Anterior cingulate cortex (tissue), 58 donors: ENCODE measurements at regions not wholly inside any gene's neighbourhood (a gene's known extent, or its start where the extent isn't known, plus 50 kb on each side); places are given as distances from the start of the nearest gene placed in this dataset.

Experiments used
- DNase-seq, 58 donors: peaks; one replicate each; lab custom pipeline; 2025; lab: John Stamatoyannopoulos, UW

DNA sequence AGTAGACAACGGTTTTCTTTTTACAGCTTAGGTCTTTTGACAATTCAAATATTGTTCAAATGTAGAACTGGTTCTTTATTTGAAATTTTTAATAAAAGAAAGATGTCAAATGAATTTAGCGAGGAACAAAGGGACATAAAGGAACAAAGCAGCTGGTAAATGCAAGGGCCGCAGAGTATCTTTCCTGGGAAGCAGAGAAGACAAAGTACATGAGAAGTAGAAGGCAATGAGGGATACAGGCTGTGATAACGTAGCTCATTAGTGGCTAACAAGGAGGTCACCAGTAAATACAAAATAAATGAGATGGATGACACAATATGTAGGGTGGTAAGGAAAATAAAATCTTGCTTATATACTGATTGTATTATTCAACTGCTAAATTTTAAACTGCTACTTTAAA is 762.8 kb downstream of the VGLL3 start:
- DNase-seq, result no peak

DNA sequence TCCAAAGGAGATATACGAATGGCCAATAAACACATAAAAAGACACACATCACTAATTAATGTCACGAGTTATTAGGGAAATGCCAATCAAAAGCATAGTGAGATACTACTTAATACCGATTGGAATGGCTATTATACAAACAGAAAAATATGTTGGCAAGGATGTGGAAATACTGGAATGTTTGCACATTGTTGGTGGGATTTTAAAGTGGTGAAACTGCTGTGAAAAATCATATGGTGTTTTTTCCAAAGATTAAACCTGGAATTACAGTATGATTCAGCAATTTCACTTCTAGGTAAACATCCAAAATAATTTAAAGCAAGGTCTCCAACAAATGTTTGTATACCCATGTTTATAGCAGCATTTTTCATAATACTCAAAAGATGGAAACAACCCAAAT is 765.5 kb downstream of the VGLL3 start:
- no peak for DNase-seq

DNA sequence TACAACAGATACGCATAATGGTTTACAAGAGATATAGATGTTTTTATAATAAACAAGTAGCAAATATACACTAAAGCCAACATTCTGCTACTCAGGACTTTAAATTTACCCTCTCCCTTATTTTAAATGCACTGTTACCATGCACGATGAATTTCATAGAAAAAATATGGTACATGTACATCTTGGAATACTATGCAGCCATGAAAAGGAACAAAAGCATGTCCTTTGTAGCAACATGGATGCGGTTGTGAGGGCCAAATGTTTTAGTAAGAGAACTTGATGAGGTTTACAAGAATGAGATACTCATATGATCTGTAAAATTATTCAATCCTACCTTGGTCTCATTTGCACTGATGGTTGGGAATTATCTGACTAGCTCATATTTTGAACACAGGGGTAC is 769.3 kb downstream of the VGLL3 start:
- DNase-seq, result no peak

DNA sequence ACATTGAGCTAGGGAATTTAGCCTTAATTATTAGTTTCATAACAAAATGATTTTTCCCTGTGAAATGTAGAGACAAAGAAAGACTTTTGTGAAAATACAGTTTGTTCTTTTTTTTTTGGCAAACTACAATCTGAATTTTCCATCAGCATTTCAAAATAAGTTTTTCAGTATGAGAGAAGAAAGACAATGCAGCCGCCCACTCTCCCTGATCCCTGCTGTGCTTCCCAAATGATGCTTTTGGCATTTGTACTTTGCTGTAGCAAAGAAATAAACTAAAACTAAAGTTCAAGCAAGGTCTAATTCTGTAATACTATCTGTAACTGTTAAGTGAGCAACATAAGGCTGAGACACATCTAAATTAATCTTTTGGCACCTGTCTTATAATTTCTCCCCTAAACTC is 782.2 kb downstream of the VGLL3 start:
- DNase-seq, result no peak

DNA sequence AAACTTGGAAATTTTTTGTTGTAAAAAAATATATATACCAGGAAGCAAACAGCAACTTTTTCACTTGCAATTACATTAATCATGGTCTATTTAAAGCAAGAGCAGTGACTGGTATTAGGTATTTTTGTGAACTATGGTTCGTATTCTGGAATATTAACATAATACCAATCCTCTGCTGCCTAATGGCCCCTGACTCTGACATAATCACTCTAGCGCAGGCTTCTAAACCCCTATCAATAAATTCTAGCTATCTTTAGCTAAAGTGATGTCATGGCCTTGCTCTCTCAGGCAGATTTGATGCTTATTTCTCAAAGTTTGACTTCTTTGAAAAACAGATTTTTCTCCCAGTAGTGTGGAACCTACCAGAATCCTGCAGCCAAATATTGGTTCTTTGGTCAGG is 808.3 kb downstream of the VGLL3 start:
- no peak for DNase-seq

DNA sequence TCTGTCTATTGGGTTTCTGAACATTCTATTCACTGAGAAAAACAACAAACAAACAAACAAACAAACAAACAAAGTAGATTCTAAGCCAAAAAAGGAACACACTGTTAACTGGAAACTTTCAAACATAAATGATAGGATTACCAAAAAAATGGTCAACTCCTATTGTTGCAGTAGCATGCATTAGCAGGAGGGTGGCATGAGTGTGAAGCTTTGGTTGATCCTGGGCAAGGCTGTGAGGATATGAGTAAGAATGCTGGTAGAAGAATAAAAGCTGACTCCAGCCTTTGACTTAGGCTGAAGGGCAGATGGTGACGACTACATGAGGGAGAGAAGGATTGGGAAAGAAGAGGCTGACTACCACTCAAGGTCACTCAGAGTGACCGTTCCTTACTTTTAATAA is 810.3 kb downstream of the VGLL3 start:
- no peak for DNase-seq

DNA sequence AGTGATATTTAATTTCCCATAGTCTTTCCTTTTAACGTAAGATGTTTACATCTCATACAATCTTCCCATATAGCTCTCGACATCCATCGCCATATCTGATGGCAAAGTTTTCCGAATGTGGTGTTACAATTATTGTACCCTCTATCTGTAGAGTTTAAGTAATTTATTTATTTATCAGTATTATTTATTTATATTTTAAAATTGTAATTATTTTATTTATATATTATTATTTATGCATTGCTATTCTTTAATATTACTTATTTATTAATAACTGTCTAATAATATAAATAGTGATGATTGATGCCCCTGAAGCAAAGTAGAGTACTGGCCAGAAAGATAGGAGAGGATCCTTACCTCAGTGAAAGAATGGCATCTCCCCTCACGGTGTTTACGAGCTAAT is 812.9 kb downstream of the VGLL3 start:
- no peak for DNase-seq

DNA sequence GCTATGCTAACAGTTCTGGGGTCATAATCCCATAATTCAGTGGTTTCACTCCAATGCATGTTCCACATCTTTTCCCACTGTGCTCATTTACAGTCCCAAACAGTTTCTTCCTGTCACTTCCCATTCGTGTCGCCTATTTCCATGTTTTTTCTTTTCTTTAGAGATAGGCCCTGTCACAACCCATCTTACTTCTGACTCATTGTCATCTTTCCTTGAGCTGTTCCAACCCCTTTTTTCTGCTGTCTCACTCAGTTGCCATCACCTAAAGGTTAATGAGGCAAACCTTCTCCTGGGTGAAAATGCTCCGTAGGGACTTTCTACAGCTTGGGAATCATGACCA is 814.5 kb downstream of the VGLL3 start:
- no peak for DNase-seq

DNA sequence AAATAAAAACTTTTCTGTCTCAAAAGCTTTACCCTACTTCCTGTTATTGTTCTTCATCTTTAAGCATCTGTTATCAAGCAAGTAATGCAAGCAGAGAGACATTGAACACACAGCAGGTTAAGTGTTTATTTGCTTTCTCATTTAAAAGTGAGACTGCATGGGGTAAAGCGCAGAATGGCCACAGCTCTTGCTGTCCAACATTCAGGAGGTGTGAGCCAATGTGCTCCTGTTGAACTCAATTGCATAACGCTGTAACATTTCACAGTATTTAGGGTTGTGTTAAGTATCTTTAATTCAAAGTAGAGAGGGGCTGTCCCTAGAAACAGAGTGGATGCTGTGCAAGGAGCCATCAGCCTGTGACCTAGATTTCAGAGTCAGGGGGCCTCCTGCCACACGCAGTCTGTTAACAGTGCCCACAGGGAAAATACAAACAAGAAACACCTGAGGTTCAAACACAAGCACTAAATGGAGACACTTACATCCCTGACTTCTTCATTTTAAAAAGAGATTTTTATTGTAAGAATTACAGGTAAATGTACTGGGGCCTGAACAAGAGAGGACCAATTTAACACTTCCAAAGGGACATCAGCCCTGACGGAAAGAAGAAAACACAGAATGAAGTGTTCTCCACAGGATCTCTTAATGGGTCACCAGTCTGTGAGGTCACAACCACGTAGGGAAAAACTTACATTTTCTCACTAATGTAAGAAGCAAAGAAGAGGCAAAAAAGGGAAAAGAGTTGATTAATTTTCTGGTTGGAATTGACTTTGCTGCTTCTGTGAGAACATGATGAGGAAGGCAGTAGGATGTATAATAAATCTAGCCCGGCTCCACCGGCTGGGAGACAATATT is 815.1 kb downstream of the VGLL3 start:
- DNase-seq, result no peak

DNA sequence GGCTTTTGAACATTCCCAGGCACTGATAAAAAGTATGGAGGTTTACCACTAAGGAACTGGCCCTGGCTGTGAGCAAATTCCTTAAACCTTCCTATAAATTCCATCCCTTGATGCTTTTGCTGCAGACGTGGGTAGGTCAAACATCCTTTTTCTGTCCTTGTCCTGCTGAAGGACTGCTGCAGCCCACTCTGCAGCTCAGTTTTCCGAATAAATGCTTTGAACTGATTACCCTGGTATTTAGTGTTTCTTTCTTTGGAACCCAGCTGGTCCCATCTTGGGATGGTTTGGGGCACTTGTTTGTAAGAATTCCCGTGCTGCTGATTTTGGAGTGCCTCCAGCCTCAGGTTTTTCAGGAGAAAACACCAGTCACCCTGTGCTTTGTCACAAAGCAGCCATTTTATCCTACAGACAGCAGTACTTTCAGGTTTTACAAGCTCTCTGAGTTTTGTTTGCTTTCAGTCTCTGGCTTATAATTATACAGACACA is 815.9 kb downstream of the VGLL3 start:
- no peak for DNase-seq

DNA sequence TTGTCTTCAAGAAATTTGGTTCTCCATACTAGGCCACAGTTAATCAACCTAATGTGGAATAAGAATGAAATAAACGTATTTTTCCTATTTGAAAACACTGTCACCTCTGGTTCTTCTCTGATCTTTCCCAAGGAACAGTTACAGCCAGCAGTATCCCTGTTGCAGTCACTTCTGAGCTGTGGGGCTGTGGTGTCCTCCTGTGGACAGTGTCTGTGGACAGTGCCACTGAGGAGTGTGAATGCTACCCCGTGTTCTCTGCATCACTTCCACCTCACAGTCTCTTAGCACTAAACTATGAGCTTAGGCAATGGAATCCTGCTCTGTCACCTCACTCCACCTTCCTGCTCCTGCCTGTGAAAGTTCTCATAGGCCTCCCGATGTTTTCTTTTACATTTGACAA is 817.5 kb downstream of the VGLL3 start:
- DNase-seq, result peak in 1 of 58 donors; percentile 2

DNA sequence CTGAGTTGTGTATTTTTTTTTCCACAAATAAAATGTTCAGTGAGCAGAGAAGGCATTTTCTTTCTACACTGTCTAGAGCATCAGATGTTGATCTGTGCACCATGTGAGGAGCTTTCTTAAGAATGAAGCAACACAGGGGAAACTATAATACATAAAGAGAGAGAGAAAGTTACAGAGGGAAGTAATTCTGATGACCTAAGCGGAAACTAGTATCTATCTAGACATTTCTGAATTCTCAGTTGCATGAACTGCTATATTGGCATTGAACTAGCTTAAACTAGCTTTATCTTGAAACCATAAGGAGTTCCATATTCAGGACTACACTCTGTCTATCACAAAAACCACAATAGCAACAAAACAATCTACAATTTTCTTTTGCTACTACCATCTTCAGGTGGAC is 822.4 kb downstream of the VGLL3 start:
- DNase-seq, result no peak

DNA sequence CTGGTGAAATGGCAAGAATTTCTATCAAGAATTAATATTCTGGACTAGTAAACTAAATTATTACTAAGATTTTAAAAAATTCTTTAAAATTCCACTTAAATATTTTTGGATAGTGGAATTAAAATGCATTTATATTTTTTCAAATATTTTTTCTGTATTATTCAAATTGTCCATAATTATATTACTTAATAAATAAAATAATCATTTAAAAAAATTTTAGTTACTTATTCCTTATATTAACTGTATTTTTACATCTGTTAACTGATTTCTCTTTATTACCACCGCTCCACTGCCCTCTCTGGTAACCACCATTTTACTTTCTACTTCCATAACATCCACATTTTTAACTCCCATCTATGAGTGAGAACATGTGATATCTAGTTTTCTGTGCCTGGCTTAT is 828.4 kb downstream of the VGLL3 start:
- DNase-seq, result no peak

DNA sequence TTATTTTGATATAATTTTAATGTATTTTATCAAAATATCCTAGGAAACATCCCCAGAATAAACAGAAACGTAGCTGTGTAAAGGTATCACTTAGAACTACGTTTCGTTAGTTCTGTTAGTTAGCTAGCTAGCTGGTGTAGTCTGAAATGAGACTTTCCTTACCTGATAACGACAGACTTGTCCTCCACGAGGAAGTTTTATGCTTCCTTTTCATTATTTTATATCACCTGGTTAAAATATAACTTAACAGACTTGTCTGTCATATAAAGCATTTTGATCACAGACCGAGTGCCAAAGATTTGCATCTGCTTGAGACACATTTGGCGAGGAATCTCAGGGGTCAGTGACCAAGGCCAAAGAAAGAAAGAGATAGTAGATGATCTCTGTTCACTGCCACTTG is 829.5 kb downstream of the VGLL3 start:
- no peak for DNase-seq

DNA sequence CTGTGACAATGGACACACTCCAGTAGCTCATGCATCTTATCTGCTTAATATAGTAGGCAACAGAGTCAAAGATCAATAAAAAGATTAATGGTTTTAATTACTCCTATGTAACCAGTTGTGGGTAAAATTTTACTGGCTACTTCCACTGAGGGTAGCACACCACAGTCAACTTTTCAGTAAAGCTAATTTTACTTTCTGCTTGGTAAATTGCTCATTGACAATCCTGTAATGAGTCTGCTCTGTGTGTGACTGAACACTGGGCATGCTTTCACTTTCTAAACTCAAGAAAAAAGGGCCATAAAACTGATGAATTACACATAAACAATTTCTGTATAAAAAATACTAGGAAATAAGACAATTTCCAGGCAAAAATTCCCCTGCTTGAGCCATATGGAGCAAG is 838.3 kb downstream of the VGLL3 start:
- no peak for DNase-seq

DNA sequence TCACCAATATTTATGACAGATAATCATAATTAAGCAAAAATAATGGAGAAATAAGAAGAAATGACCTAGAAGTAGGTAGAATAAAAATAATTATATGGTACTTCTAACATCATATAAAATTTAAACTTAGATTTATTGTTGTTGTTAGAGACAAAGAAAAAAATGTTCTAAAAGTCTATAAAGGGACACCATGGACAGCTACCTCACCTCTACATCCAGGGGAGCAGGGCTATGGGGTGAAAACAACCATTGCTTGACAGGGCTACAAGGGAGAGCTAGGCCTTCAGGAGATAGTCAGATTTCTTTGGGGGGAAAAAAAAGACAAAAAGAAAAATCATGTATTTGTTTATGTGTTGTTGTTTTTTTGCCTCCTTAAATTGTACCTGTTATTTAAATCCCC is 841.9 kb downstream of the VGLL3 start:
- no peak for DNase-seq

DNA sequence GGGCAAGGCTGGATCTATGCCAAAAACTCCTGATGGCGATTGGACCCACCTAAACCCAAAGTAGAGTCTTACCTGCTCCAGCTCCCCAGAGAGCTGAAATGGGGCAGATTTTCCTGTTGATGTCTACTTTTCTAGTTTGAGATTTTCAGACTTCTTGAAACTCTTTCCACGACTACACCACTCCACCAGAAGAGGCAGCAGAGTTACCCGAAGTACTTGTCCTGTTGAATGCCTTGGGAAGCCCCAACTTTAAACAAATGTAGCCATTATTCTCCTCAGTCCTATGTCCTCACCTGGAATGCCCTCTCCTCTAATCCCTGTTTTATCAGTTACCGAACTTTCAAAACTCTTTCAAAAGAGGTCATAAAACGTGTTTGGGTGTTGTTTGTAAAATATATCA is 843.8 kb downstream of the VGLL3 start:
- no peak for DNase-seq

DNA sequence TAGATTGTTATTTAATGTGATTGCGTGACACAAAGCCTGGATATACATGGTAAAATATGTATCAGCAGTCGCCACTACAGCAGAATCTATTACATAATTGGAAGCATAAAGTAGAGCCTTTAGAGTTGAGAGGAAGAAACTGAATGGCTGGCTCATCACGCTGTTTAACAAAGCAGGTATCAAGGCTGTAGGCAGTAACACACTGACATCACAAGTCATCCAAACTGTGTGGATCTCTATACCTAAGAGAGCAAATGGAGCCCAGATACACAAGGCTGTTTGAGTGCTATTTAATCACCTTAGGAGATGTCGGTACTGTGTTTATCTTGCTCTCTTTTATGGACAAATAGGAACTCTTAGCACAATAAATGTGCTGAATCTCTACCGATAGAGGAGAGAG is 864.4 kb downstream of the VGLL3 start:
- DNase-seq, result no peak
